ENCODE measurements at regions not wholly inside any gene's neighbourhood (a gene's known extent, or its start where the extent isn't known, plus 50 kb on each side); places are given as distances from the start of the nearest gene placed in this dataset.

DNA sequence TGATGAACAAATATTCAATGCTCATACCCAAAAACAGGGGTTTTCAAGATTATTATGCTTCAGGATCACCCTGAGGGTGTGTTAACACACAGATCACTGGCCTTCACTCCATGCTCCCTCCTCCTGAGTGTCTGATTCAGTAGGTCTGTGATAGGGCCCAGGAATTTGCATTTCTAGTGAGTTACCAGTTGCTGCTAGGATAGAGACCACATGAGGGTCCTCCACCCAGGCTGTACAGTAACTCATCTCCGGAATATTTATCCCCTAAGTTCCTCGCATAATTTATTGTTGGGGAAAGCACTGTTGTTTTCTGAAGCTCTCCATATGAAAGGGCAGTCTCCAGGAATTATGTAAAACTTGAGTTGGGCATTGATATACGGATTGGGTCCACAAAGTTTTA lies 1106.6 kb upstream of the B3GALT2 start:
- no peak overlapping the region for H3K27ac ChIP-seq (ENCODE audit: extremely low read depth, low read depth, low read length)
- no peaks in the 10 kb centered on the region for H3K79me2 ChIP-seq (ENCODE audit: control insufficient read depth, insufficient read depth, low read length)
- no peak overlapping the region for H3K4me3 ChIP-seq
- no peak for DNase-seq (ENCODE audit: extremely low read depth in 1 of 4, low spot score in 3 of 4)
- no peak for TF ChIP-seq HNRNPK (IDR thresholded peaks at IDR 0.05; ENCODE audit: low read depth, low read length, poor library complexity, severe bottlenecking)
- TF ChIP-seq ZNF408 (CRISPR knock-in tag; IDR thresholded peaks at IDR 0.05; ENCODE audit: low read depth) = no peak
- TF ChIP-seq NFIC (IDR thresholded peaks at IDR 0.05) = no peak
- no peak for TF ChIP-seq ZNF717 (CRISPR knock-in tag; IDR thresholded peaks at IDR 0.05)
- no peak for TF ChIP-seq FOXK1 (CRISPR knock-in tag; IDR thresholded peaks at IDR 0.05; ENCODE audit: borderline replicate concordance)
- TF ChIP-seq SMARCE1 (IDR thresholded peaks at IDR 0.05) = no peak
- TF ChIP-seq ZNF232 (CRISPR knock-in tag; IDR thresholded peaks at IDR 0.05) = no peak
- TF ChIP-seq MAFG (tag; conservative IDR thresholded peaks at IDR 0.05) = no peak
- no peak for TF ChIP-seq ZNF224 (CRISPR knock-in tag; IDR thresholded peaks at IDR 0.05)
- ATAC-seq = no peak
- no peak overlapping the region for H3K4me2 ChIP-seq (ENCODE audit: insufficient read depth, low read length)
- H3K27me3 ChIP-seq (ENCODE audit: control insufficient read depth in 2 of 2, insufficient read depth in 2 of 2, low read length in 2 of 2) = no peaks in the 10 kb centered on the region
- WGBS (ENCODE audit: insufficient coverage, low coverage, missing lambda C conversion rate) = 12% methylated on average over 3 of the region's 3 CpGs
- H4K20me1 ChIP-seq (replicated peaks; ENCODE audit: control insufficient read depth, insufficient read depth, low read length) = no peaks in the 10 kb centered on the region
- H3K4me1 ChIP-seq (replicated peaks in 1 of 2; ENCODE audit: control insufficient read depth in 2 of 2, insufficient read depth in 2 of 2, low read length in 2 of 2) = no peaks in the 10 kb centered on the region
- no peaks in the 10 kb centered on the region for H3K36me3 ChIP-seq (ENCODE audit: control insufficient read depth, insufficient read depth, low read length)
- no peaks in the 10 kb centered on the region for H3K9me1 ChIP-seq (ENCODE audit: control insufficient read depth, insufficient read depth, low read length)
- POLR2A ChIA-PET = no interaction called here
- H3K9me3 ChIP-seq (replicated peaks; ENCODE audit: control insufficient read depth, insufficient read depth, low read depth, low read length) = no peaks in the 10 kb centered on the region; the same call in 1 of the 2 replicates
- CTCF ChIA-PET (ENCODE audit: low intra/inter-chr PET ratio) = no interaction called here
- H2AFZ ChIP-seq (ENCODE audit: low read depth, low read length) = no peak overlapping the region
- intact Hi-C loops (cut with micrococcal nuclease) = no loop called here
- H3K9ac ChIP-seq (ENCODE audit: insufficient read depth in 1 of 2, low read depth in 2 of 2, low read length in 2 of 2) = no peak overlapping the region
- no TSS peak for BruUV-seq (replicated peaks)
- no peak for FAIRE-seq
- in situ Hi-C loops (cut with MboI) = no loop called here

All from K562 (cell line).